ENCODE measurements at regions not wholly inside any gene's neighbourhood (a gene's known extent, or its start where the extent isn't known, plus 50 kb on each side); places are given as distances from the start of the nearest gene placed in this dataset.

DNA sequence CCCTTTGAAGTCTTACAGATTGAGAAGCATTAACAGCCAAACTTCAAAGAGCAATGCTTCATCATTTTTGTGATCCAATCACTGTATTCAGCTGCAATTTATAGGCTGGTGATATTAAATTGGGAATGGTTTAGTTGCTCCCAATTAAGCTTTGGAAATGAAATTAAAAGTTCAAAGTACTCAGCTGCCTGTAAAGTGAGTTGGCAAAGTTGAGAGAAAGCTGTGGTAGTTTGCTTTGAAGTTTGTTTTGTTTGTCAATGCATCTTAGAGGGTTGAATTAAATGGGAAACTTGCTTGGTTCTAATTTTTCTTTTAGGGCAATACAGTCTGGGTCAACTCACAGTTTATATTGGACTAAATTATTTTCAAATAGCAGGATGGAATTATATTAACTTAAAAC is 238.4 kb upstream of the CTSO start:
- Histone ChIP-seq H3K27ac (ENCODE audit: insufficient read depth, low read length) (no peak overlapping the region), H3K36me3 (ENCODE audit: control insufficient read depth, insufficient read depth, low read length) (no peaks in the 10 kb centered on the region), H2BK20ac (ENCODE audit: low read depth, low read length) (no peak overlapping the region; the same call in 1 of the 2 replicates), H3K9me1 (ENCODE audit: insufficient read depth, low read length) (no peaks in the 10 kb centered on the region), H3K14ac (replicated peaks; ENCODE audit: low read depth, low read length) (no peak overlapping the region), H3K4me2 (ENCODE audit: low read depth, low read length) (no peak overlapping the region), H3K4ac (ENCODE audit: low read depth, low read length) (no peak overlapping the region), H2BK5ac (ENCODE audit: low read depth, low read length, poor library complexity, severe bottlenecking) (no peak overlapping the region), H4K8ac (ENCODE audit: low read depth in 2 of 2, low read length in 2 of 2) (no peak overlapping the region), H4K5ac (ENCODE audit: low read depth, low read length) (no peak overlapping the region), H3K18ac (ENCODE audit: low read depth, low read length) (no peak overlapping the region), H2BK120ac (ENCODE audit: low read depth, low read length) (no peak overlapping the region), H2BK15ac (ENCODE audit: low read depth, low read length) (no peak overlapping the region), H2AK5ac (ENCODE audit: low read depth, low read length) (no peak overlapping the region), H3K23ac (ENCODE audit: low read depth, low read length) (no peak overlapping the region), H3K9ac (ENCODE audit: low read depth, low read length) (no peak overlapping the region), H4K91ac (ENCODE audit: insufficient read depth, low read depth, low read length) (no peak overlapping the region), H4K20me1 (ENCODE audit: insufficient read depth, low read length) (no peaks in the 10 kb centered on the region), H2AK9ac (replicated peaks; ENCODE audit: low read depth, low read length, poor library complexity) (no peak overlapping the region), H3K79me1 (ENCODE audit: low read depth in 1 of 2, low read length in 2 of 2) (no peaks in the 10 kb centered on the region), H2AFZ (replicated peaks; ENCODE audit: low read length, poor library complexity) (no peak overlapping the region), H3K4me3 (ENCODE audit: insufficient read depth, low read depth, low read length) (no peak overlapping the region), H3K56ac (ENCODE audit: extremely low read depth, insufficient read depth, low read length) (no peak overlapping the region), H3K9me3 (ENCODE audit: control insufficient read depth, insufficient read depth, low read length) (no peaks in the 10 kb centered on the region), H3K4me1 (ENCODE audit: control insufficient read depth, insufficient read depth, low read length) (0 out of 2 replicates have a peak, but pooled peaks cover 1% of the 10 kb centered on the region), H3K27me3 (ENCODE audit: control insufficient read depth, insufficient read depth, low read length) (no peaks in the 10 kb centered on the region)
- DNase-seq: no peak
- dilution Hi-C loops (cut with HindIII; ENCODE audit: low sequenced_read_pairs, unreplicated experiment): no loop called here
- in situ Hi-C loops (cut with MboI; ENCODE audit: low sequenced_read_pairs): no loop called here
- intact Hi-C loops (cut with micrococcal nuclease): no loop called here
- TF ChIP-seq MXI1 (IDR thresholded peaks at IDR 0.05; ENCODE audit: borderline replicate concordance, low read depth, low read length): no peak
- TF ChIP-seq MAZ (IDR thresholded peaks at IDR 0.05; ENCODE audit: borderline replicate concordance, low read depth, low read length): no peak
- TF ChIP-seq SMC3 (IDR thresholded peaks at IDR 0.05; ENCODE audit: low read depth, low read length): no peak
- no peak for TF ChIP-seq MAFK (IDR thresholded peaks at IDR 0.05; ENCODE audit: low read depth, low read length)
- no peak for TF ChIP-seq POLR2A (IDR thresholded peaks at IDR 0.05; ENCODE audit: low read depth, low read length)
- no peak for TF ChIP-seq NFE2L2 (IDR thresholded peaks at IDR 0.05; ENCODE audit: low read depth, low read length)
- TF ChIP-seq RFX5 (IDR thresholded peaks at IDR 0.05; ENCODE audit: low read depth, low read length): no peak
- TF ChIP-seq FOS (IDR thresholded peaks at IDR 0.05; ENCODE audit: low read depth, low read length): no peak
- no peak for TF ChIP-seq RCOR1 (IDR thresholded peaks at IDR 0.05; ENCODE audit: insufficient replicate concordance, low read length)
- no peak for TF ChIP-seq BHLHE40 (IDR thresholded peaks at IDR 0.05; ENCODE audit: low read depth, low read length)
- TF ChIP-seq, protein P1, sequence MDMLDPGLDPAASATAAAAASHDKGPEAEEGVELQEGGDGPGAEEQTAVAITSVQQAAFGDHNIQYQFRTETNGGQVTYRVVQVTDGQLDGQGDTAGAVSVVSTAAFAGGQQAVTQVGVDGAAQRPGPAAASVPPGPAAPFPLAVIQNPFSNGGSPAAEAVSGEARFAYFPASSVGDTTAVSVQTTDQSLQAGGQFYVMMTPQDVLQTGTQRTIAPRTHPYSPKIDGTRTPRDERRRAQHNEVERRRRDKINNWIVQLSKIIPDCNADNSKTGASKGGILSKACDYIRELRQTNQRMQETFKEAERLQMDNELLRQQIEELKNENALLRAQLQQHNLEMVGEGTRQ (IDR thresholded peaks at IDR 0.05; ENCODE audit: low read depth, low read length): no peak
- no peak for TF ChIP-seq CHD1 (IDR thresholded peaks at IDR 0.05; ENCODE audit: low read depth, low read length)
- TF ChIP-seq, protein P2, sequence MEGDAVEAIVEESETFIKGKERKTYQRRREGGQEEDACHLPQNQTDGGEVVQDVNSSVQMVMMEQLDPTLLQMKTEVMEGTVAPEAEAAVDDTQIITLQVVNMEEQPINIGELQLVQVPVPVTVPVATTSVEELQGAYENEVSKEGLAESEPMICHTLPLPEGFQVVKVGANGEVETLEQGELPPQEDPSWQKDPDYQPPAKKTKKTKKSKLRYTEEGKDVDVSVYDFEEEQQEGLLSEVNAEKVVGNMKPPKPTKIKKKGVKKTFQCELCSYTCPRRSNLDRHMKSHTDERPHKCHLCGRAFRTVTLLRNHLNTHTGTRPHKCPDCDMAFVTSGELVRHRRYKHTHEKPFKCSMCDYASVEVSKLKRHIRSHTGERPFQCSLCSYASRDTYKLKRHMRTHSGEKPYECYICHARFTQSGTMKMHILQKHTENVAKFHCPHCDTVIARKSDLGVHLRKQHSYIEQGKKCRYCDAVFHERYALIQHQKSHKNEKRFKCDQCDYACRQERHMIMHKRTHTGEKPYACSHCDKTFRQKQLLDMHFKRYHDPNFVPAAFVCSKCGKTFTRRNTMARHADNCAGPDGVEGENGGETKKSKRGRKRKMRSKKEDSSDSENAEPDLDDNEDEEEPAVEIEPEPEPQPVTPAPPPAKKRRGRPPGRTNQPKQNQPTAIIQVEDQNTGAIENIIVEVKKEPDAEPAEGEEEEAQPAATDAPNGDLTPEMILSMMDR (conservative IDR thresholded peaks at IDR 0.05; ENCODE audit: low read depth, low read length): no peak
- no peak for TF ChIP-seq CEBPB (IDR thresholded peaks at IDR 0.05; ENCODE audit: low read depth, low read length)
- TF ChIP-seq, protein P3, sequence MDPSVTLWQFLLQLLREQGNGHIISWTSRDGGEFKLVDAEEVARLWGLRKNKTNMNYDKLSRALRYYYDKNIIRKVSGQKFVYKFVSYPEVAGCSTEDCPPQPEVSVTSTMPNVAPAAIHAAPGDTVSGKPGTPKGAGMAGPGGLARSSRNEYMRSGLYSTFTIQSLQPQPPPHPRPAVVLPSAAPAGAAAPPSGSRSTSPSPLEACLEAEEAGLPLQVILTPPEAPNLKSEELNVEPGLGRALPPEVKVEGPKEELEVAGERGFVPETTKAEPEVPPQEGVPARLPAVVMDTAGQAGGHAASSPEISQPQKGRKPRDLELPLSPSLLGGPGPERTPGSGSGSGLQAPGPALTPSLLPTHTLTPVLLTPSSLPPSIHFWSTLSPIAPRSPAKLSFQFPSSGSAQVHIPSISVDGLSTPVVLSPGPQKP (IDR thresholded peaks at IDR 0.05; ENCODE audit: borderline replicate concordance, low read depth, low read length): no peak
- POLR2A ChIA-PET (ENCODE audit: unreplicated experiment): no interaction called here
- no peak for ATAC-seq (ENCODE audit: low read depth)
- no TSS peak for BruUV-seq (replicated peaks)
- CTCF ChIA-PET: no interaction called here
